Testis (tissue), 2 donors: ENCODE measurements at regions not wholly inside any gene's neighbourhood (a gene's known extent, or its start where the extent isn't known, plus 50 kb on each side); places are given as distances from the start of the nearest gene placed in this dataset.

Experiments used
- DNase-seq: peaks from one replicate; pipeline ENCODE4 v3.0.0-alpha.2; 2019
- H3K27ac ChIP-seq, 2 donors: fragments of 200-600 bp; sonication (generic); one replicate each; pipeline ENCODE4 v1.5.1; 2019
- H3K27me3 ChIP-seq: fragments of 200-600 bp; sonication (generic); one replicate; pipeline ENCODE4 v1.5.1; 2019
- H3K36me3 ChIP-seq: fragments of 200-600 bp; sonication (generic); one replicate; pipeline ENCODE4 v1.5.1; 2017; ENCODE audit warnings: low read depth; ENCODE audit errors: missing control alignments
- H3K4me1 ChIP-seq: fragments of 200-600 bp; sonication (generic); one replicate; pipeline ENCODE4 v1.5.1; 2019
- H3K4me3 ChIP-seq, 2 donors: fragments of 200-600 bp; sonication (generic); one replicate each; pipeline ENCODE4 v1.5.1; 2017 to 2019
- H3K9me3 ChIP-seq: fragments of 200-600 bp; sonication (generic); one replicate; pipeline ENCODE4 v1.5.1; 2017
- POLR2A ChIP-seq: fragments of 450-650 bp; IDR thresholded peaks from one replicate; pipeline ENCODE4 v1.6.1; 2017; ENCODE audit warnings: antibody characterized with exemption, mild to moderate bottlenecking, moderate library complexity
- WGBS, 2 donors: methylation state at CpG; one replicate each; pipeline ENCODE4 v1.1.5; 2018; 5-methylcytosine and 5-hydroxymethylcytosine counted together
- intact Hi-C: fragments of 100-400 bp; cut with DNase I; formaldehyde crosslinking; loops from one replicate; pipeline ENCODE4 v1.15.1; 2023; ENCODE audit warnings: low total_unique reads
- TF ChIP-seq, protein P1 (sequence below), 3 experiments: fragments of 450-650 bp in 2 of 3; fragments of 200-600 bp in 1 of 3; sonication (generic) in 1 of 3; IDR thresholded peaks; one replicate each; pipeline ENCODE4 v1.5.1; 2016 to 2019; ENCODE audit warnings: antibody characterized with exemption in 3 of 3, mild to moderate bottlenecking in 2 of 3, moderate library complexity in 1 of 3

DNA sequence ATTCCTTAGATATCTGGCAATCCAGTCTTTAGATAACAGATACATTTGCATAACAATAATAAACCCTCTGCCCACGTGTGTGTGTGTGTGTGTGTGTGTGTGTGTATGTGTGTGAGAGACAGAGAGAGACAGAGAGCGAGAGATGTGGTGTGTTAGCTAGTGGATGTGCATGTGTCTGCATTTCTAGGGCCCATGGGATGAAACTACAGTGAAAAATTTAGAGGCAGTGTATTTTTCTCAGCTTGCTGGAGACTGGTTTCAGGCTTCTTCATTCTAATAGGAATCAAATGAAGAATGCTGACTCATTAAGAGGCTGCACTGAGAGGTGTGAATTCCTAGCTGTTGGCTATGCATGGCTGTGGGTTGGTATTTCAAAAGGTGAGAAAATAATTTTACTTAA lies 303.2 kb downstream of the LMX1A start:
- no peaks in the 10 kb centered on the region for H3K9me3 ChIP-seq
- no peaks in the 10 kb centered on the region for H3K36me3 ChIP-seq
- intact Hi-C loops = no loop called here
- no peak for TF ChIP-seq POLR2A
- TF ChIP-seq, protein P1, sequence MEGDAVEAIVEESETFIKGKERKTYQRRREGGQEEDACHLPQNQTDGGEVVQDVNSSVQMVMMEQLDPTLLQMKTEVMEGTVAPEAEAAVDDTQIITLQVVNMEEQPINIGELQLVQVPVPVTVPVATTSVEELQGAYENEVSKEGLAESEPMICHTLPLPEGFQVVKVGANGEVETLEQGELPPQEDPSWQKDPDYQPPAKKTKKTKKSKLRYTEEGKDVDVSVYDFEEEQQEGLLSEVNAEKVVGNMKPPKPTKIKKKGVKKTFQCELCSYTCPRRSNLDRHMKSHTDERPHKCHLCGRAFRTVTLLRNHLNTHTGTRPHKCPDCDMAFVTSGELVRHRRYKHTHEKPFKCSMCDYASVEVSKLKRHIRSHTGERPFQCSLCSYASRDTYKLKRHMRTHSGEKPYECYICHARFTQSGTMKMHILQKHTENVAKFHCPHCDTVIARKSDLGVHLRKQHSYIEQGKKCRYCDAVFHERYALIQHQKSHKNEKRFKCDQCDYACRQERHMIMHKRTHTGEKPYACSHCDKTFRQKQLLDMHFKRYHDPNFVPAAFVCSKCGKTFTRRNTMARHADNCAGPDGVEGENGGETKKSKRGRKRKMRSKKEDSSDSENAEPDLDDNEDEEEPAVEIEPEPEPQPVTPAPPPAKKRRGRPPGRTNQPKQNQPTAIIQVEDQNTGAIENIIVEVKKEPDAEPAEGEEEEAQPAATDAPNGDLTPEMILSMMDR (IDR thresholded peaks at IDR 0.05) = no peak
- no peak for DNase-seq
- H3K27ac ChIP-seq = no peak overlapping the region
- H3K4me1 ChIP-seq = no peaks in the 10 kb centered on the region
- WGBS, 2 donors = 57 to 63% methylated on average over 2 of the region's 2 CpGs
- H3K27me3 ChIP-seq = no peaks in the 10 kb centered on the region
- no peak overlapping the region for H3K4me3 ChIP-seq

DNA sequence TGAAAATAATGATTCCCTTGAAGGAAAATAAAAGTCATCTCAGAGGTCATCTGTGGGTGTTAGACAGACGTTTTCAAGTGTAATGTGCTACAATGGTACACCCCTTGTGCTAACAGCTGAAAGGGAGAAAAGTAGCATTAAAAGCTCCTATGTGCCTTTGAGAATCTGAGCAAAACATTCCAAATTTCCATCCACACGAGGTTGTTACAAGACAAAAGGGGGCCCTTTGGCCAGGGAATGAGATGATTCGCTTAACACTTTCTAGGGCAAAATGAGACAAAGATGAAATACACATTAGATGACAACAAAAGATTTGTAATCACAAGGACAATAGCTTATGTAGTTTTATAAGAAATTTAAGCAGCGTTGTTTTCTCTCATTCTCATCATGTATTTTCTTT lies 303.6 kb downstream of the LMX1A start:
- no peak for DNase-seq
- Histone ChIP-seq H3K9me3 (no peaks in the 10 kb centered on the region), H3K4me1 (no peaks in the 10 kb centered on the region), H3K4me3 (no peak overlapping the region), H3K36me3 (no peaks in the 10 kb centered on the region), H3K27ac (no peak overlapping the region), H3K27me3 (no peaks in the 10 kb centered on the region)
- intact Hi-C loops = no loop called here
- TF ChIP-seq, protein P1 (IDR thresholded peaks at IDR 0.05) = no peak
- no peak for TF ChIP-seq POLR2A
- WGBS, 2 donors = 55 to 63% methylated on average over 4 of the region's 4 CpGs

DNA sequence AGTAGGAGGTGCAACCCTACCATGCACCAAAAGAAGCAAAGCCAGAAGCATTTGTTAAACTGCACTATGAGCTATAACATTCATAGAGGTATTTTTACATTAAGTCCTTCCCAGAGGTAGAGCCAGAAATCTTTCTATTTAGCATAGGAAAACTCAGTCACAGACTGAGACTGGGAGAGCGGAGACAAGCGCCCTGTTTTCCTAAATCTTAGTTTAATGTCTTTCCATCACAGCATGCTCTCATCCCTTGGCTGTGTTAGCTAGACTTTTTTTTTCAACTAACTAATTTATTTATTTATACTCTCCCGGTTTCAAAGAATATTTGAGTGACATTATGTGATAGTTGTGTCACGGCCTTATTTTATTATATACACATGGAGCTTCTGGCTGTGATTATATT lies 304.1 kb downstream of the LMX1A start:
- no peak overlapping the region for H3K27ac ChIP-seq
- 88 to 90% methylated on average over 4 of the region's 4 CpGs for WGBS, 2 donors
- H3K4me1 ChIP-seq = no peaks in the 10 kb centered on the region
- intact Hi-C loops = no loop called here
- H3K27me3 ChIP-seq = no peaks in the 10 kb centered on the region
- H3K9me3 ChIP-seq = no peaks in the 10 kb centered on the region
- no peak for DNase-seq
- H3K4me3 ChIP-seq = no peak overlapping the region
- TF ChIP-seq, protein P1 (IDR thresholded peaks at IDR 0.05) = no peak
- no peak for TF ChIP-seq POLR2A
- no peaks in the 10 kb centered on the region for H3K36me3 ChIP-seq

DNA sequence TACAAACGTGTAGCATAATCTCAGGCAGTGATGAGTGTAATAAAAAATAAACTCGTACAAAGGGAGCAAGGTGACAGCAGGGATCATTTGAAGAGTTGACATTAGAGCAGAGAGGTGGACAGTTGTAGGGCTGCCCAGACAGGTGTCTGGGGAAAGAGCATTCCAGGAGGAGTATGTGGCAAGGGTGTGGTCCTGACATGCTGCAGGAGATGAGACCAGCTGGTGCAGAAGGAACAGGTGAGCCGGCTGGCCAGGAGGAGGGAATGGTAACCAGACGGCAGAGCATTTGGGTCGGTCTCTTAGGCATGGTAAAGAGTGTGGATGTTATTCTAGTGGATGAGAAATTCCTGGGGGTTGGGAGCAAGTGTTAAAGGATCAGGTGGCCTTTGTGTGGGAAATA lies 306.3 kb downstream of the LMX1A start:
- intact Hi-C loops = no loop called here
- H3K27me3 ChIP-seq = no peaks in the 10 kb centered on the region
- H3K4me1 ChIP-seq = no peaks in the 10 kb centered on the region
- no peak for DNase-seq
- 88 to 95% methylated on average over 5 of the region's 5 CpGs for WGBS, 2 donors
- H3K4me3 ChIP-seq = no peak overlapping the region
- no peak overlapping the region for H3K27ac ChIP-seq
- TF ChIP-seq POLR2A = no peak
- TF ChIP-seq, protein P1 (IDR thresholded peaks at IDR 0.05) = no peak
- H3K36me3 ChIP-seq = no peaks in the 10 kb centered on the region
- no peaks in the 10 kb centered on the region for H3K9me3 ChIP-seq

DNA sequence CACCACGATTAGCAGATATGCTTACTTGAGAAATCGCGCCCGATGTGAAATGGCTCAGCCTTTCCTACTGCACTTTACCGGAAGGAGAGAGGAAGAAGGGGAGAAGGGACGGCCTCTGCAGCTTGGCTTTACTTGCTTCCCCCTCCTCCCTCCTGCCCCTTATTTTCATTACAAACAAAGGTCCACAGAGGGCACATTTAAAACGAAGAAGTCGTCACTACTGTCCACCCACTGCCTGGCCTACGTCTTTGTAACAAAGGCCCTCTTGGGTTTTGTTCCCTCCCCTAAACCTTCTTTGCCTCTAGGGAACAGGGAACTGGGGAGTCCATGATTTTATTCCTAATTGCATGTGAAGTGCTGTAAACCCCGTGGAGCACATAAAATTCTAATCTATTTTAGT lies 308.5 kb downstream of the LMX1A start:
- Histone ChIP-seq H3K4me3 (no peak overlapping the region), H3K4me1 (no peaks in the 10 kb centered on the region), H3K27me3 (no peaks in the 10 kb centered on the region), H3K9me3 (no peaks in the 10 kb centered on the region), H3K36me3 (no peaks in the 10 kb centered on the region), H3K27ac (no peak overlapping the region)
- intact Hi-C loops = no loop called here
- TF ChIP-seq, protein P1 (IDR thresholded peaks at IDR 0.05) = no peak
- TF ChIP-seq POLR2A = no peak
- DNase-seq = no peak
- 55 to 58% methylated on average over 10 of the region's 10 CpGs for WGBS, 2 donors
